ENCODE measurements at regions not wholly inside any gene's neighbourhood (a gene's known extent, or its start where the extent isn't known, plus 50 kb on each side); places are given as distances from the start of the nearest gene placed in this dataset.

DNA sequence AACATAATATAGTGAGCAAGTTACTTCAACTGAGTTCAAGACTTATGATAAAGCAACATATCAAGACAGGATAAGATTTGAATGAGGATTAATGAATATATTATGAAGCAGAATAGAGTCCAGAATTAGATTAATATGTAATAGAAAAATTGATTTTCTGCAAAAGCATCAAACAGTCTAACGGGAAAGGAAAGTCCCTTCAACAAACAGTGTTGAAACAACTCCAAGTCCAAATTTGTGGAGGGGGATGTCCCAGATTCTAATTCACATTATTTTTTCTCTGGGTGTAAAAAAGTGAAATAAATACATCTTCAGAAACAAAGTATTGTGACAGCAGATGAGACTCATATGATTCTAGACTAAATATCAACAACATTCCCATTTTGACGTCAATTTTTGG lies 289.7 kb downstream of the C6orf118 start:
- TF ChIP-seq CHD2 (IDR thresholded peaks at IDR 0.05; ENCODE audit: low read depth, low read length) (no peak), TARDBP (CRISPR knock-in tag; IDR thresholded peaks at IDR 0.05) (no peak), EZH2 (conservative IDR thresholded peaks at IDR 0.05; ENCODE audit: low read depth, low read length) (no peak), STAG1 (CRISPR knock-in tag; IDR thresholded peaks at IDR 0.05) (no peak)

All from HepG2 (cell line).